Activated CD4-positive, alpha-beta T cell treated with anti-CD3 and anti-CD28 coated beads for 36 hours (primary cell): ENCODE measurements at regions not wholly inside any gene's neighbourhood (a gene's known extent, or its start where the extent isn't known, plus 50 kb on each side); places are given as distances from the start of the nearest gene placed in this dataset.

Source experiments
- ATAC-seq: fragments of 200-7000 bp; cut with Tn5 transposase; one replicate; pipeline ENCODE4 v1.10.0; 2021; ENCODE audit warnings: mild to moderate bottlenecking, moderate library complexity
- CTCF ChIA-PET: fragments of 350-600 bp; sonication (Branson Sonifier 250); formaldehyde crosslinking; loops from one replicate; lab custom pipeline; 2021; ENCODE audit warnings: antibody characterized with exemption; lab: Charles Lee
- POLR2A ChIA-PET: fragments of 350-600 bp; sonication (Branson Sonifier 250); formaldehyde crosslinking; loops from one replicate; lab custom pipeline; 2021; ENCODE audit warnings: antibody characterized with exemption, inconsistent platforms; lab: Charles Lee
- DNase-seq: peaks from one replicate; pipeline ENCODE4 v3.0.0-alpha.2; 2020
- H3K27ac Mint-ChIP-seq: one replicate; pipeline ENCODE4 v1.8.0; 2021; ENCODE audit warnings: mixed read lengths
- H3K27me3 Mint-ChIP-seq: one replicate; pipeline ENCODE4 v1.8.0; 2021; ENCODE audit warnings: mixed read lengths
- H3K36me3 Mint-ChIP-seq: one replicate; pipeline ENCODE4 v1.8.0; 2021; ENCODE audit warnings: low read depth, mixed read lengths
- H3K4me1 Mint-ChIP-seq: one replicate; pipeline ENCODE4 v1.8.0; 2021; ENCODE audit warnings: mixed read lengths
- H3K4me3 Mint-ChIP-seq: one replicate; pipeline ENCODE4 v1.8.0; 2021; ENCODE audit warnings: mild to moderate bottlenecking, moderate library complexity, mixed read lengths
- H3K9me3 Mint-ChIP-seq: one replicate; pipeline ENCODE4 v1.8.0; 2021; ENCODE audit warnings: low read depth, mixed read lengths
- intact Hi-C, 2 experiments: fragments of 100-400 bp; cut with DNase I in 1 of 2; cut with micrococcal nuclease in 1 of 2; formaldehyde crosslinking; loops; one replicate each; pipeline versions ENCODE4 v1.14.2 to v1.15.1; 2022 to 2024; cut with DNase I, micrococcal nuclease

- no peaks in the 10 kb centered on the region for H3K36me3 Mint-ChIP-seq
- DNase-seq: no peak
- CTCF ChIA-PET: interaction anchor here (0.6 kb wide), 1 partner anchor 542 kb away, joined by 3 read pairs; no protein-coding TSS in a partner anchor
- no peak overlapping the region for H3K27ac Mint-ChIP-seq
- POLR2A ChIA-PET: no interaction called here
- H3K9me3 Mint-ChIP-seq: peaks cover 7% of the 10 kb centered on the region
- intact Hi-C loops: no loop called here
- no peak for ATAC-seq
- H3K4me3 Mint-ChIP-seq: no peak overlapping the region
- no peaks in the 10 kb centered on the region for H3K27me3 Mint-ChIP-seq
- H3K4me1 Mint-ChIP-seq: no peaks in the 10 kb centered on the region
These were observed 290.0 kb downstream of the PAX1 start for GRCh38 chr20:21995461-21995860.

GRCh38 chr20:21994203-21994602, 288.7 kb downstream of the PAX1 start:
- CTCF ChIA-PET: no interaction called here
- Mint-ChIP-seq H3K27ac (no peak overlapping the region), H3K4me3 (no peak overlapping the region), H3K27me3 (no peaks in the 10 kb centered on the region), H3K36me3 (no peaks in the 10 kb centered on the region), H3K9me3 (peaks cover 6% of the 10 kb centered on the region), H3K4me1 (no peaks in the 10 kb centered on the region)
- intact Hi-C loops: no loop called here
- POLR2A ChIA-PET: no interaction called here
- ATAC-seq: no peak
- no peak for DNase-seq

- Mint-ChIP-seq H3K9me3 (peaks cover 19% of the 10 kb centered on the region), H3K27me3 (no peaks in the 10 kb centered on the region), H3K27ac (no peak overlapping the region), H3K4me1 (no peaks in the 10 kb centered on the region), H3K4me3 (no peak overlapping the region), H3K36me3 (no peaks in the 10 kb centered on the region)
- ChIA-PET CTCF (no interaction called here), POLR2A (no interaction called here)
- intact Hi-C loops: no loop called here
- no peak for ATAC-seq
- DNase-seq: no peak
These were observed 277.1 kb downstream of the PAX1 start for GRCh38 chr20:21982559-21982958.

GRCh38 chr20:21981597-21982344, 276.3 kb downstream of the PAX1 start:
- H3K4me3 Mint-ChIP-seq: no peak overlapping the region
- H3K27me3 Mint-ChIP-seq: no peaks in the 10 kb centered on the region
- intact Hi-C loops: no loop called here
- H3K27ac Mint-ChIP-seq: no peak overlapping the region
- no peak for ATAC-seq
- no peaks in the 10 kb centered on the region for H3K4me1 Mint-ChIP-seq
- H3K36me3 Mint-ChIP-seq: no peaks in the 10 kb centered on the region
- DNase-seq: no peak
- H3K9me3 Mint-ChIP-seq: peaks cover 17% of the 10 kb centered on the region
- POLR2A ChIA-PET: no interaction called here
- CTCF ChIA-PET: no interaction called here

- Mint-ChIP-seq H3K4me3 (no peak overlapping the region), H3K27me3 (no peaks in the 10 kb centered on the region), H3K4me1 (no peaks in the 10 kb centered on the region), H3K27ac (no peak overlapping the region), H3K36me3 (no peaks in the 10 kb centered on the region), H3K9me3 (peaks cover 18% of the 10 kb centered on the region)
- intact Hi-C loops: no loop called here
- ATAC-seq: no peak
- DNase-seq: no peak
- CTCF ChIA-PET: no interaction called here
- POLR2A ChIA-PET: no interaction called here
These were observed 275.7 kb downstream of the PAX1 start for GRCh38 chr20:21981179-21981578.

GRCh38 chr20:21971436-21971835, 266.0 kb downstream of the PAX1 start:
- no peak overlapping the region for H3K27ac Mint-ChIP-seq
- ATAC-seq (no peak), DNase-seq (no peak)
- H3K4me3 Mint-ChIP-seq: no peak overlapping the region
- H3K4me1 Mint-ChIP-seq: no peaks in the 10 kb centered on the region
- H3K9me3 Mint-ChIP-seq: peaks cover 14% of the 10 kb centered on the region
- intact Hi-C loops: no loop called here
- ChIA-PET CTCF (no interaction called here), POLR2A (no interaction called here)
- H3K27me3 Mint-ChIP-seq: no peaks in the 10 kb centered on the region
- no peaks in the 10 kb centered on the region for H3K36me3 Mint-ChIP-seq

GRCh38 chr20:21968486-21968885, 263.0 kb downstream of the PAX1 start:
- Mint-ChIP-seq H3K4me3 (no peak overlapping the region), H3K27ac (no peak overlapping the region), H3K27me3 (no peaks in the 10 kb centered on the region), H3K9me3 (peaks cover 9% of the 10 kb centered on the region), H3K4me1 (no peaks in the 10 kb centered on the region), H3K36me3 (no peaks in the 10 kb centered on the region)
- intact Hi-C loops: loop anchor here in 1 of 2 experiments (10.0 kb wide), 1 partner anchor 56 kb away; no protein-coding TSS in a partner anchor
- no peak for ATAC-seq
- ChIA-PET CTCF (no interaction called here), POLR2A (no interaction called here)
- no peak for DNase-seq

GRCh38 chr20:21967481-21967880, 262.0 kb downstream of the PAX1 start:
- DNase-seq: no peak
- Mint-ChIP-seq H3K4me1 (no peaks in the 10 kb centered on the region), H3K9me3 (peaks cover 9% of the 10 kb centered on the region), H3K27ac (no peak overlapping the region), H3K27me3 (no peaks in the 10 kb centered on the region), H3K36me3 (no peaks in the 10 kb centered on the region), H3K4me3 (no peak overlapping the region)
- intact Hi-C loops: loop anchor here in 1 of 2 experiments (10.0 kb wide), 1 partner anchor 57 kb away; no protein-coding TSS in a partner anchor
- CTCF ChIA-PET: no interaction called here
- no peak for ATAC-seq
- POLR2A ChIA-PET: no interaction called here

- Mint-ChIP-seq H3K9me3 (peaks cover 4% of the 10 kb centered on the region), H3K36me3 (no peaks in the 10 kb centered on the region), H3K4me3 (no peak overlapping the region), H3K4me1 (no peaks in the 10 kb centered on the region), H3K27ac (no peak overlapping the region), H3K27me3 (no peaks in the 10 kb centered on the region)
- intact Hi-C loops: no loop called here
- POLR2A ChIA-PET: no interaction called here
- CTCF ChIA-PET: no interaction called here
- ATAC-seq (no peak), DNase-seq (no peak)
These were observed 251.1 kb downstream of the PAX1 start for GRCh38 chr20:21956591-21956990.

GRCh38 chr20:21947406-21947805, 241.9 kb downstream of the PAX1 start:
- no peak for DNase-seq
- CTCF ChIA-PET: no interaction called here
- Mint-ChIP-seq H3K4me3 (no peak overlapping the region), H3K36me3 (no peaks in the 10 kb centered on the region), H3K4me1 (no peaks in the 10 kb centered on the region), H3K9me3 (peaks cover 13% of the 10 kb centered on the region), H3K27me3 (no peaks in the 10 kb centered on the region), H3K27ac (no peak overlapping the region)
- intact Hi-C loops: no loop called here
- POLR2A ChIA-PET: no interaction called here
- ATAC-seq: no peak

GRCh38 chr20:21944227-21944626, 238.8 kb downstream of the PAX1 start:
- H3K27ac Mint-ChIP-seq: no peak overlapping the region
- H3K27me3 Mint-ChIP-seq: no peaks in the 10 kb centered on the region
- POLR2A ChIA-PET: no interaction called here
- intact Hi-C loops: no loop called here
- CTCF ChIA-PET: no interaction called here
- H3K36me3 Mint-ChIP-seq: no peaks in the 10 kb centered on the region
- no peak overlapping the region for H3K4me3 Mint-ChIP-seq
- no peak for DNase-seq
- H3K4me1 Mint-ChIP-seq: no peaks in the 10 kb centered on the region
- H3K9me3 Mint-ChIP-seq: peaks cover 13% of the 10 kb centered on the region
- ATAC-seq: no peak

- Mint-ChIP-seq H3K36me3 (no peaks in the 10 kb centered on the region), H3K9me3 (peaks cover 10% of the 10 kb centered on the region), H3K4me1 (no peaks in the 10 kb centered on the region), H3K27ac (no peak overlapping the region), H3K4me3 (no peak overlapping the region), H3K27me3 (no peaks in the 10 kb centered on the region)
- no peak for ATAC-seq
- no peak for DNase-seq
- intact Hi-C loops: no loop called here
- CTCF ChIA-PET: no interaction called here
- POLR2A ChIA-PET: no interaction called here
These were observed 236.7 kb downstream of the PAX1 start for GRCh38 chr20:21941941-21942805.
